GM10266 (cell line): ENCODE measurements at regions not wholly inside any gene's neighbourhood (a gene's known extent, or its start where the extent isn't known, plus 50 kb on each side); places are given as distances from the start of the nearest gene placed in this dataset.
"Not testable (repeated sequence)": the region's sequence is repeated elsewhere in the genome, so short reads cannot be mapped to it uniquely, and the experiment has no call there.

Source experiments
- DNase-seq: peaks from one replicate; pipeline ENCODE4 v3.0.0; 2012; ENCODE audit errors: extremely low spot score
- CTCF ChIP-seq: IDR thresholded peaks from 2 replicates; pipeline ENCODE4 v1.5.1; 2012; ENCODE audit warnings: mild to moderate bottlenecking, low read depth; ENCODE audit not compliant: control insufficient read depth, insufficient read depth; ENCODE audit errors: missing control alignments

GRCh38 chr1:222470252-222470805, 77.6 kb downstream of the HHIPL2 start:
- not testable (repeated sequence) for DNase-seq

GRCh38 chr1:222466150-222466865, 81.6 kb downstream of the HHIPL2 start:
- no peak for DNase-seq
- no peak for TF ChIP-seq CTCF

GRCh38 chr1:222465211-222466041, 82.5 kb downstream of the HHIPL2 start:
- DNase-seq: peak; percentile 91
- TF ChIP-seq CTCF: peak; percentile 100

GRCh38 chr1:222464841-222465210, 83.1 kb downstream of the HHIPL2 start:
- peak; percentile 66 for DNase-seq
- no peak for TF ChIP-seq CTCF

- TF ChIP-seq CTCF: no peak
- DNase-seq: no peak
Measured at GRCh38 chr1:222463059-222463730, 84.7 kb downstream of the HHIPL2 start.

GRCh38 chr1:222462601-222463000, 85.3 kb downstream of the HHIPL2 start:
- TF ChIP-seq CTCF: no peak
- no peak for DNase-seq

- no peak for TF ChIP-seq CTCF
- no peak for DNase-seq
Measured at GRCh38 chr1:222461941-222462340, 86.0 kb downstream of the HHIPL2 start.
